Large intestine (tissue), 3 donors: ENCODE measurements at regions not wholly inside any gene's neighbourhood (a gene's known extent, or its start where the extent isn't known, plus 50 kb on each side); places are given as distances from the start of the nearest gene placed in this dataset.
"Not testable (repeated sequence)": the region's sequence is repeated elsewhere in the genome, so short reads cannot be mapped to it uniquely, and the experiment has no call there.

Source experiments
- DNase-seq, 2 donors: peaks; one replicate each; pipeline versions ENCODE4 v3.0.0 to v3.0.0-alpha.2; 2013
- H3K27ac ChIP-seq: one replicate; pipeline ENCODE4 v1.5.1; 2013; ENCODE audit warnings: low read length
- H3K27me3 ChIP-seq: 2 replicates; pipeline ENCODE4 v1.6.1; 2013; ENCODE audit warnings: low read length; ENCODE audit not compliant: control insufficient read depth, insufficient read depth
- H3K36me3 ChIP-seq: 2 replicates; pipeline ENCODE4 v1.6.1; 2013; ENCODE audit warnings: low read length; ENCODE audit not compliant: control insufficient read depth, insufficient read depth
- H3K4me1 ChIP-seq: one replicate; pipeline ENCODE4 v1.6.1; 2013; ENCODE audit warnings: low read length; ENCODE audit not compliant: control insufficient read depth, insufficient read depth
- H3K4me3 ChIP-seq: one replicate; pipeline ENCODE4 v1.5.1; 2013; ENCODE audit warnings: low read length
- H3K9me3 ChIP-seq: one replicate; pipeline ENCODE4 v1.6.1; 2013; ENCODE audit warnings: mild to moderate bottlenecking, low read depth, low read length, moderate library complexity; ENCODE audit not compliant: control insufficient read depth
- WGBS: methylation state at CpG from one replicate; pipeline ENCODE4 v1.1.5; 2013; ENCODE audit warnings: low lambda C conversion rate; ENCODE audit not compliant: insufficient coverage; 5-methylcytosine and 5-hydroxymethylcytosine counted together

DNA sequence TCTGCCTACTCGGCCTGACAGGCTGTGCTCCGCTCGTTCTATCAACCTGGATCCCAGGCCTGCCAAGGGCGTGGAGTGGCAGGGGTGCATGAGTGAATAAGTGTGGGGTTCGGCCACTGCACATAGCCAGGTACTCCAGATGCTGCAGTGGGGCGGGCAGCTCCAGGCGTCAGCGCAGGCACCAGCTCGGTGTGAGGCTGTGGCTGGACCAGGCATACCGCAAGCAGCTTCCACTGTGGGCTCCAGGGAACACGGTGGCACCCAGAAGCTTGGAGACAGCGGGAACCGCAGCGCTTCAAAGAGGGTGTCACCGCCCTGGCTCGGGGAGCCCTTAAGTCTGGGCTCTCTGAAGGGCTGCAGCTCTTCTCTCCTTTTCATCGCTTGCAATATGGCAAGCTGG is 1630.2 kb downstream of the OLFM4 start:
- no peak overlapping the region for H3K27ac ChIP-seq
- DNase-seq, result no peak
- H3K36me3 ChIP-seq, result no peaks in the 10 kb centered on the region
- H3K9me3 ChIP-seq, result no peaks in the 10 kb centered on the region
- no peak overlapping the region for H3K4me3 ChIP-seq
- H3K4me1 ChIP-seq, result no peaks in the 10 kb centered on the region
- no peaks in the 10 kb centered on the region for H3K27me3 ChIP-seq
- no CpG with 5 or more reads among the region's 17 CpGs for WGBS

GRCh38 chr13:54660277-54660676 is 1631.7 kb downstream of the OLFM4 start:
- no peaks in the 10 kb centered on the region for H3K27me3 ChIP-seq
- no peak overlapping the region for H3K4me3 ChIP-seq
- no peaks in the 10 kb centered on the region for H3K36me3 ChIP-seq
- no peaks in the 10 kb centered on the region for H3K4me1 ChIP-seq
- WGBS, result no CpG with 5 or more reads among the region's 12 CpGs
- H3K27ac ChIP-seq, result no peak overlapping the region
- no peak for DNase-seq
- H3K9me3 ChIP-seq, result no peaks in the 10 kb centered on the region

- Histone ChIP-seq H3K9me3 (peaks cover 7% of the 10 kb centered on the region), H3K36me3 (no peaks in the 10 kb centered on the region), H3K27me3 (no peaks in the 10 kb centered on the region), H3K4me1 (no peaks in the 10 kb centered on the region), H3K27ac (no peak overlapping the region), H3K4me3 (no peak overlapping the region)
- WGBS, result no CpG with 5 or more reads among the region's 22 CpGs
- no peak for DNase-seq
Observed at GRCh38 chr13:54676526-54677113, 1648.0 kb downstream of the OLFM4 start.

DNA sequence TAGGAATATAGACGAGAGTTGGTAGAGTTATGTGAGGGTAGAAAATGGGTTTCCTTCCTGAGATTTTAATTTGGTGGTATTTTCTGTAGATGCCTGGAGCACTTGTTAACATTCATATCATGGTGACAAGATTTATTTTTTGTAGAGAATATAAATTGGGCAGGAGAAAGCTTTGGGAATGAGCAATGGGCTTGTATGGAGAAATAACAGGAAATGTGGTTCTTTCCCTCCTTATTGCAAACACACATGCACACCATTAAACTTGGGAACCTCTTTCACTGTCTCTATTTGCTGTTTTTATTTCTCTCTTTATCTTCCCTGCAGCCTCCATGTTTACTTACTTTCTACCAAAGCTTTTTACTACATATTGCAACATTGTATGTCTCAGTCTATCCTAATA is 1653.6 kb downstream of the OLFM4 start:
- Histone ChIP-seq H3K4me1 (no peaks in the 10 kb centered on the region), H3K9me3 (no peaks in the 10 kb centered on the region), H3K27ac (no peak overlapping the region), H3K36me3 (no peaks in the 10 kb centered on the region), H3K4me3 (no peak overlapping the region), H3K27me3 (no peaks in the 10 kb centered on the region)
- DNase-seq, result no peak
- 88% methylated on average over 1 of the region's 1 CpG for WGBS

DNA sequence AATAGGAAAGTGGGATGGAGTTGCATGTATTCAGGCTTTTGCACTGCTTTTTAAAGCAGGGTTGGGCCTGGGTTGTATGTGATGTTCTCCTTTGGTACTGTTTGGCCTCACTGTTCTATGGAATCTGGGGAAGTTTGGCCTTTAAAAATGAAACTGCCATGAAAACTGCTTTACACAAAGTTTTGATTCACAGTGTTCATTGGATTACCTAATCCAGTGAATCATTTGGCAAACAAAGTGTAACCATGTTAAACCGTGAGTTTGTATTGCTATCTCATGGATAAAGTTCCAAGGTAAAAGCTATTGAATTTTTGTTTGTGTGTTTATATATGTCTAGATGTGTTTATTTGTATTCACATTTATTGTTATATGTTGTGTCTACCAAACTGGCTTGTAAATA is 1658.6 kb downstream of the OLFM4 start:
- WGBS, result no CpG with 5 or more reads among the region's 1 CpG
- H3K36me3 ChIP-seq, result no peaks in the 10 kb centered on the region
- no peaks in the 10 kb centered on the region for H3K9me3 ChIP-seq
- H3K27ac ChIP-seq, result no peak overlapping the region
- H3K4me1 ChIP-seq, result no peaks in the 10 kb centered on the region
- no peak for DNase-seq
- no peak overlapping the region for H3K4me3 ChIP-seq
- no peaks in the 10 kb centered on the region for H3K27me3 ChIP-seq

- Histone ChIP-seq H3K36me3 (no peaks in the 10 kb centered on the region), H3K27me3 (no peaks in the 10 kb centered on the region), H3K4me1 (no peaks in the 10 kb centered on the region), H3K27ac (no peak overlapping the region), H3K9me3 (no peaks in the 10 kb centered on the region), H3K4me3 (no peak overlapping the region)
- DNase-seq, result no peak
- WGBS, result no CpG with 5 or more reads among the region's 3 CpGs
Observed at GRCh38 chr13:54699831-54700230, 1671.2 kb downstream of the OLFM4 start.

- no peaks in the 10 kb centered on the region for H3K9me3 ChIP-seq
- H3K36me3 ChIP-seq, result no peaks in the 10 kb centered on the region
- no peaks in the 10 kb centered on the region for H3K27me3 ChIP-seq
- no peak overlapping the region for H3K4me3 ChIP-seq
- no CpG with 5 or more reads among the region's 2 CpGs for WGBS
- DNase-seq, result no peak
- no peaks in the 10 kb centered on the region for H3K4me1 ChIP-seq
- H3K27ac ChIP-seq, result no peak overlapping the region
Observed at GRCh38 chr13:54705738-54706137, 1677.1 kb downstream of the OLFM4 start.

DNA sequence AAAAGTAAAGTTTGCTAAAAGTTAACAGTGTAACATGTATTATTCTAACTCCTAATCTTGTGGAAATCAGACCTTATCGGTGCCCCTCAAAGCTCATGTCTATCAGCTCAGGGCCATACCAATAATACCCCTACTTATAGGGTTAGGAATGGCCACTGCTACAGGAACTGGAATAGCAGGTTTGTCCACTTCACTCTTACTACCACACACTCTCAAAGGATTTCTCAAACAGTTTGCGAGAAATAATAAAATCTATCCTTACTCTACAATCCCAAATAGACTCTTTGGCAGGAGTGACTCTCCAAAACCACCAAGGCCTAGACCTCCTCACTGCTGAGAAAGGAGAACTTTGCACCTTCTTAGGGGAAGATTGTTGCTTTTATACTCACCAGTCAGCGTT is 1677.7 kb downstream of the OLFM4 start:
- WGBS, result no CpG with 5 or more reads among the region's 3 CpGs
- Histone ChIP-seq H3K4me1 (no peaks in the 10 kb centered on the region), H3K4me3 (no peak overlapping the region), H3K36me3 (no peaks in the 10 kb centered on the region), H3K9me3 (no peaks in the 10 kb centered on the region), H3K27me3 (no peaks in the 10 kb centered on the region), H3K27ac (no peak overlapping the region)
- no peak for DNase-seq

DNA sequence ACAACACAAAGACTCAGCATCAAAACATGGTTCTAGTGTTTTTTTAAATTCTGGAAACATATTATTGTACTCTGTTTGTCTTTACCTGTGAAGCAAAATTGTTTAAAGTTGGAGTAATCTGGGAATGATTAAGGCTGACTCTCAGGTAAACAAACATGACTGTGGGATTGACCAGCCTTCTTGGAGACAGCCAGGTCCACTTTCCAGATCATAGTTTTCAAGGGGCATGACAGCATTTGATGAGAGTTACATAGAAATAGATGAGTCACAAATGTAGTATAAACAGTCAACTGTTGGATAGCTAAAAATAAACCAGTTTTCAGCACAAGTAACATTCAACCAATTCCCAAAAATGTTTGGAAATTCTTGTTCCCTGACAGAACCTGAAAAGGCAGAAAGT is 1680.9 kb downstream of the OLFM4 start:
- Histone ChIP-seq H3K27ac (no peak overlapping the region), H3K9me3 (no peaks in the 10 kb centered on the region), H3K4me3 (no peak overlapping the region), H3K4me1 (no peaks in the 10 kb centered on the region), H3K36me3 (no peaks in the 10 kb centered on the region), H3K27me3 (no peaks in the 10 kb centered on the region)
- no peak for DNase-seq

DNA sequence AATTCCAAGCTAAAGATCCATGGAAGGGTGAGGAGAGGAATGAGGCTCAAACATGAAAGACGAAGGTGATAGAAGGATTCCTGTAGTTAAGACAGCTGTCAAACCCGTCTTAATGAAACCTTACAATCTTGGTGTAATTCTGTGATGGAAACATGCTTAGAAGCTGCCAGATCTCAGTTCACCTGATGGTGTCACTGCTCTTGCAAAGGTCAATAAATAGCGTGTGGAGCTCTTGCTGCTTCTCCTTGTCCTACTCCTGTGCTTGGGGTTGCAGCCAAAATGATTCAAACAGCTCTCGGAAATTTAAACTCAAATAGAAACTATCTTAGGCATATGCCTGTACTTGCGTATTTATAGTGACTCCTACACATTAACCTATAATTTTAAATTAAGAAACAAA is 1705.0 kb downstream of the OLFM4 start:
- WGBS, result 33% methylated on average over 3 of the region's 5 CpGs
- Histone ChIP-seq H3K4me1 (no peaks in the 10 kb centered on the region), H3K27ac (no peak overlapping the region), H3K4me3 (no peak overlapping the region), H3K27me3 (no peaks in the 10 kb centered on the region), H3K9me3 (peaks cover 4% of the 10 kb centered on the region), H3K36me3 (no peaks in the 10 kb centered on the region)
- DNase-seq, result no peak

- not testable (repeated sequence) for H3K4me3 ChIP-seq, H3K36me3 ChIP-seq, H3K27ac ChIP-seq, H3K27me3 ChIP-seq, H3K9me3 ChIP-seq, H3K4me1 ChIP-seq, DNase-seq
- WGBS, result no CpG with 5 or more reads among the region's 21 CpGs
Observed at GRCh38 chr13:54737211-54737610, 1708.6 kb downstream of the OLFM4 start.
